Upper lobe of right lung (tissue), 1 donor: ENCODE measurements at regions not wholly inside any gene's neighbourhood (a gene's known extent, or its start where the extent isn't known, plus 50 kb on each side); places are given as distances from the start of the nearest gene placed in this dataset.

Experiments used
- ATAC-seq: fragments of 200-7000 bp; cut with Tn5 transposase; one replicate; pipeline ENCODE4 v1.9.1; 2020; ENCODE audit warnings: mild to moderate bottlenecking, moderate library complexity
- DNase-seq: peaks from one replicate; pipeline ENCODE4 v3.0.0-alpha.2; 2020
- H3K27ac ChIP-seq: fragments of 200-600 bp; one replicate; pipeline ENCODE4 v1.8.0; 2022
- H3K27me3 ChIP-seq: fragments of 200-600 bp; one replicate; pipeline ENCODE4 v1.8.0; 2022; ENCODE audit warnings: mild to moderate bottlenecking
- H3K36me3 ChIP-seq: fragments of 200-600 bp; one replicate; pipeline ENCODE4 v1.8.0; 2022
- H3K4me1 ChIP-seq: fragments of 200-600 bp; one replicate; pipeline ENCODE4 v1.8.0; 2022
- H3K4me3 ChIP-seq: fragments of 200-600 bp; one replicate; pipeline ENCODE4 v1.8.0; 2022; ENCODE audit warnings: mild to moderate bottlenecking
- H3K9me3 ChIP-seq: fragments of 200-600 bp; one replicate; pipeline ENCODE4 v1.8.0; 2022
- intact Hi-C: fragments of 100-400 bp; cut with DNase I; formaldehyde crosslinking; loops from one replicate; pipeline ENCODE4 v1.11.0; 2022
- TF ChIP-seq, protein P1 (sequence below): fragments of 200-600 bp; IDR thresholded peaks from one replicate; pipeline ENCODE4 v1.8.0; 2022; ENCODE audit warnings: antibody characterized with exemption
- donor health status: DM: no; HTN: yes; CAD: no; lungs with severe emphysema.

DNA sequence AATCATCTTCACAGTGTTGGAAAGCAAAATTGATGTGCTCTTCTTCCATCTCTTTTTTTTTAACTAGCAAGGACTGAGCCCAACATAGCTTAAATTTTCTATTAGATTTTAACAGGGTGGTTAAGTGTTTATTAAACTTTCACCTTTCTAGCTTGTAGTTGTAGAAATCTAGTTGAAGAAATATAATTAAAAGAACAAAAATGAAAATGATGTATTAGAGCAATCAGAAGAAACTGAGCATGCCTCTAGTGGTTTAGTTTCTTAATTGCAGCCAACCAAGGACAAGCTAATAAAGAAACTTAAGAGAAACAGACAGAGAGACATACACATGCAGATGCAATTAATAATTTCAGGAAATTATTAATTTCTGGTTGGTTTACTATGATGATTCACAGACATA is 673.0 kb upstream of the LMO3 start:
- Histone ChIP-seq H3K36me3 (no peaks in the 10 kb centered on the region), H3K27ac (no peak overlapping the region), H3K9me3 (no peaks in the 10 kb centered on the region), H3K27me3 (no peaks in the 10 kb centered on the region), H3K4me3 (no peak overlapping the region), H3K4me1 (no peaks in the 10 kb centered on the region)
- ATAC-seq (no peak), DNase-seq (no peak)
- TF ChIP-seq, protein P1, sequence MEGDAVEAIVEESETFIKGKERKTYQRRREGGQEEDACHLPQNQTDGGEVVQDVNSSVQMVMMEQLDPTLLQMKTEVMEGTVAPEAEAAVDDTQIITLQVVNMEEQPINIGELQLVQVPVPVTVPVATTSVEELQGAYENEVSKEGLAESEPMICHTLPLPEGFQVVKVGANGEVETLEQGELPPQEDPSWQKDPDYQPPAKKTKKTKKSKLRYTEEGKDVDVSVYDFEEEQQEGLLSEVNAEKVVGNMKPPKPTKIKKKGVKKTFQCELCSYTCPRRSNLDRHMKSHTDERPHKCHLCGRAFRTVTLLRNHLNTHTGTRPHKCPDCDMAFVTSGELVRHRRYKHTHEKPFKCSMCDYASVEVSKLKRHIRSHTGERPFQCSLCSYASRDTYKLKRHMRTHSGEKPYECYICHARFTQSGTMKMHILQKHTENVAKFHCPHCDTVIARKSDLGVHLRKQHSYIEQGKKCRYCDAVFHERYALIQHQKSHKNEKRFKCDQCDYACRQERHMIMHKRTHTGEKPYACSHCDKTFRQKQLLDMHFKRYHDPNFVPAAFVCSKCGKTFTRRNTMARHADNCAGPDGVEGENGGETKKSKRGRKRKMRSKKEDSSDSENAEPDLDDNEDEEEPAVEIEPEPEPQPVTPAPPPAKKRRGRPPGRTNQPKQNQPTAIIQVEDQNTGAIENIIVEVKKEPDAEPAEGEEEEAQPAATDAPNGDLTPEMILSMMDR, result peak; percentile 21
- intact Hi-C loops, result no loop called here

DNA sequence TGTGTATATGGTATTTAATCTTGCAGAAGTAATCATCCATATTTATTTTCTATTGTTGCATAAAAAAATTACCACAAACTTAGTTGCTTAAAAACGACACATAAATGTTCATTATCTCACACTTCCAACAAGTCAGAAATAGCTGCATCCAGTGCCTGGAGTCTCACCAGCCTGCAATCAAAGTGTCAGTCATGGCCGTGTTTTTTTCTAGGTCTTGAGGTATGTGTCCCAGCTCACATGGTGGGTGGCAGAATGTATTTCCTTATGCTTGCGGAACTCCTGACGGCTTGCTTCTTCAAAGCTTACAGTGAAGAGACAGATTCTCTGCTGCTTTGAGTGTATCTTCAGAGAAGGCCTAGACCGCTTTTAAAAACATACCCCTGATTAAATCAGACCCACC is 670.2 kb upstream of the LMO3 start:
- Histone ChIP-seq H3K4me3 (no peak overlapping the region), H3K27me3 (no peaks in the 10 kb centered on the region), H3K4me1 (no peaks in the 10 kb centered on the region), H3K27ac (no peak overlapping the region), H3K36me3 (no peaks in the 10 kb centered on the region), H3K9me3 (no peaks in the 10 kb centered on the region)
- TF ChIP-seq, protein P1, result no peak
- DNase-seq (no peak), ATAC-seq (no peak)
- intact Hi-C loops, result no loop called here

DNA sequence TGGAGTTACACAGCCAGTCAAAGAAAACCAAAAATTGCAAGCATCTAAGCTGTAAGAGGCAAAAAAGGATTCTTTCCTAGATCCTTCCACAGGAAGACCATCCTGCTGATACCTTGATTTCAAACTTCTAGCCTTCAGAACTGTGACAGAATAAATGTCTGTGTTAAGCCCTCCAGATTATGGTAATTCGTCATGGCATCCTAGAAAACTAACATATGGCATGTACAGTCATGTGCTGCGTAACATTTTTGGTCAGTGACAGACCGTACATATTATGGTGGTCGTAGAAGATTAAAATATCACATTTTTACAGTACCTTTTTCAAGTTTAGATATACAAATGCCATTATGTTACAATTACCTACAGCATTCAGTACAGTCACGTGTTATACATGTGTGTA is 660.9 kb upstream of the LMO3 start:
- ATAC-seq, result no peak
- H3K4me1 ChIP-seq, result no peaks in the 10 kb centered on the region
- no peaks in the 10 kb centered on the region for H3K27me3 ChIP-seq
- TF ChIP-seq, protein P1, result no peak
- intact Hi-C loops, result no loop called here
- no peaks in the 10 kb centered on the region for H3K9me3 ChIP-seq
- H3K4me3 ChIP-seq, result no peak overlapping the region
- H3K27ac ChIP-seq, result no peak overlapping the region
- no peaks in the 10 kb centered on the region for H3K36me3 ChIP-seq
- no peak for DNase-seq

DNA sequence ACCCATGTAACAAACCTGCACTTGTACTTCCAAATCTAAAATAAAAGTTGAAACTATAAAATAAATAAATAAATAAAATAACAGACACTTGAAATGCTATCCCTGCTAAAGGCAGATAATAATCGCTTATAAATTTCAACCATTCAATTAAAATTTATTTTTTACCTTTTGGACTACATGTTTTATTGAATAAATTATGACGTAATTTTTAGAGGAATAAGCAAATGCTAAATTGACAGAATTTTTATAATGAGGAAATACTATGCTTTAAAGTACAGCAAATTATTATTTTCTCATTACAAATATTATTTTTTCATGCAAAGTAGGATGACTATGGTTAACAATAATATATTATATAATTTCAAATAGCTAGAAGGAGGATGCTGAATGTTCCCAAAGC is 658.6 kb upstream of the LMO3 start:
- no peaks in the 10 kb centered on the region for H3K9me3 ChIP-seq
- H3K4me3 ChIP-seq, result no peak overlapping the region
- no peak overlapping the region for H3K27ac ChIP-seq
- intact Hi-C loops, result no loop called here
- ATAC-seq (no peak), DNase-seq (no peak)
- H3K27me3 ChIP-seq, result no peaks in the 10 kb centered on the region
- H3K36me3 ChIP-seq, result no peaks in the 10 kb centered on the region
- TF ChIP-seq, protein P1, result no peak
- H3K4me1 ChIP-seq, result no peaks in the 10 kb centered on the region

DNA sequence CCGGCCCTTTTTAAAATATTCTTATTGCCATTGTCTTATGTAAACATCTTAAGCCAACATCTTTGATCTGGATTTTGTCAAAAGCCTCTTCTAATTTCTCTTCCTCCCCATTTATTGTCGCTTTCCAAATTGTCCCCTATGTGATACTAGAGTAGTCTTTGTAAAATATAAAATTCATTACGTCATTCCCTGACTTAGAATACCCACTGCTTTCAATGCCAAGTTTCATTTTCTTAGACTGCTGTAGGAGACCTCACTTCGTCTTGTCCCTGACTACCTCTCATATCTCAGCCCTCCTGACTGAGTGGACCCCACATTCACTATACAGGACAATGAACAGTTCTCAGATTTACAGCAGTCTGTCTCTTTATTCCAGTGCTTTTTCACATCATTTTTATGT is 633.9 kb upstream of the LMO3 start:
- no peak for ATAC-seq
- H3K27ac ChIP-seq, result no peak overlapping the region
- no peaks in the 10 kb centered on the region for H3K9me3 ChIP-seq
- intact Hi-C loops, result no loop called here
- H3K4me1 ChIP-seq, result no peaks in the 10 kb centered on the region
- TF ChIP-seq, protein P1, result no peak
- H3K36me3 ChIP-seq, result no peaks in the 10 kb centered on the region
- no peak overlapping the region for H3K4me3 ChIP-seq
- H3K27me3 ChIP-seq, result no peaks in the 10 kb centered on the region
- DNase-seq, result no peak

DNA sequence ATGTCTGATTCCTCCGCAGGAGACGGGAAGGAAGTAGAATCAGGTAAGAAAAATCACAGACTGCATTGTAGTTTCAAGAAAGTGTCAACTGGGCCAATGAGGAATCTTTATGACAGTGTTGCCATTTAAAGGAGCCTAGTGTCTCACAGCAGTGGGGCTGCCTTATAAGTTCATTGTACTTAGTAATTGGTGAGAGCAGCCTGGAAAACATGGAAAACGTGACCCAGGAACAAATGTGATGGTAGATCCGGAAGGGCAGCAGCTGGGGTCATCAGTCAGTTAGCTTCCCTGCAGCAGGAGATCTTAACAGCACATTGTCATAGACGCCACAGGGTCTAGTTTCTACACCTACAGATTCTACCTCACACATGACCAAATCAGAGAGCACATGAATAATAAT is 630.0 kb upstream of the LMO3 start:
- intact Hi-C loops, result no loop called here
- no peak for ATAC-seq
- H3K4me3 ChIP-seq, result no peak overlapping the region
- no peaks in the 10 kb centered on the region for H3K36me3 ChIP-seq
- no peaks in the 10 kb centered on the region for H3K27me3 ChIP-seq
- TF ChIP-seq, protein P1, result no peak
- H3K27ac ChIP-seq, result no peak overlapping the region
- no peaks in the 10 kb centered on the region for H3K4me1 ChIP-seq
- DNase-seq, result no peak
- no peaks in the 10 kb centered on the region for H3K9me3 ChIP-seq
